ENCODE measurements at regions not wholly inside any gene's neighbourhood (a gene's known extent, or its start where the extent isn't known, plus 50 kb on each side); places are given as distances from the start of the nearest gene placed in this dataset.

DNA sequence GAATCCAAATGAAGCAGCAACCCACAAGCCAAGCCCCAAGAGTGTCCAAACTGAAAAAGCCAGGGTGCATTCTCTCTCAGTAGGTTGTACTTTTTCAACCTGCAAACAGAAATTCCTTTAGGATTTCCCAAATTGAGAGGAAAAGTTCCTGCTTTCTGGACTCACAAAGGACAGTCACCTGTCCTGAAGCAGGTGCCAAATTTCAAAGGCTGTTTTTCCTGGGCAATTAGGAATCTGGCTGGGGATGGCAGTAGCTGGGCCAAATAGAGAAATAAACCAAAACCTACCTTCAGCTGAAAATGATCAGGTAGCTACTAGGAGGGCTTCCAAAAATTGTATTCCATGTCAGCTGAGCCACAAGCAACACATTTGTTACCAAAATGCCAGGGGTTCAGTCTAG is 83.1 kb upstream of the TP63 start:
- DNase-seq (ENCODE audit: low spot score) = no peak
- no peak for ATAC-seq (ENCODE audit: low read depth)
- no peak overlapping the region for H3K27ac ChIP-seq (ENCODE audit: poor library complexity, severe bottlenecking)
- no peaks in the 10 kb centered on the region for H3K36me3 ChIP-seq (ENCODE audit: low read depth)
- no peak overlapping the region for H3K4me3 ChIP-seq (ENCODE audit: severe bottlenecking)
- H3K27me3 ChIP-seq (ENCODE audit: insufficient read depth, poor library complexity, severe bottlenecking) = no peaks in the 10 kb centered on the region
- no peak for TF ChIP-seq CTCF (IDR thresholded peaks at IDR 0.05; ENCODE audit: poor library complexity, severe bottlenecking)
- no peaks in the 10 kb centered on the region for H3K4me1 ChIP-seq (ENCODE audit: insufficient read depth, poor library complexity, severe bottlenecking)
- H3K9me3 ChIP-seq (ENCODE audit: severe bottlenecking) = peaks cover 11% of the 10 kb centered on the region

- no peak for TF ChIP-seq CTCF (IDR thresholded peaks at IDR 0.05; ENCODE audit: poor library complexity, severe bottlenecking)
- H3K4me3 ChIP-seq (ENCODE audit: severe bottlenecking) = no peak overlapping the region
- peaks cover 11% of the 10 kb centered on the region for H3K9me3 ChIP-seq (ENCODE audit: severe bottlenecking)
- H3K36me3 ChIP-seq (ENCODE audit: low read depth) = no peaks in the 10 kb centered on the region
- H3K27ac ChIP-seq (ENCODE audit: poor library complexity, severe bottlenecking) = no peak overlapping the region
- ATAC-seq (ENCODE audit: low read depth) (no peak), DNase-seq (ENCODE audit: low spot score) (no peak)
- H3K4me1 ChIP-seq (ENCODE audit: insufficient read depth, poor library complexity, severe bottlenecking) = no peaks in the 10 kb centered on the region
- H3K27me3 ChIP-seq (ENCODE audit: insufficient read depth, poor library complexity, severe bottlenecking) = no peaks in the 10 kb centered on the region
Measured at GRCh38 chr3:189551007-189551406, 80.2 kb upstream of the TP63 start.

DNA sequence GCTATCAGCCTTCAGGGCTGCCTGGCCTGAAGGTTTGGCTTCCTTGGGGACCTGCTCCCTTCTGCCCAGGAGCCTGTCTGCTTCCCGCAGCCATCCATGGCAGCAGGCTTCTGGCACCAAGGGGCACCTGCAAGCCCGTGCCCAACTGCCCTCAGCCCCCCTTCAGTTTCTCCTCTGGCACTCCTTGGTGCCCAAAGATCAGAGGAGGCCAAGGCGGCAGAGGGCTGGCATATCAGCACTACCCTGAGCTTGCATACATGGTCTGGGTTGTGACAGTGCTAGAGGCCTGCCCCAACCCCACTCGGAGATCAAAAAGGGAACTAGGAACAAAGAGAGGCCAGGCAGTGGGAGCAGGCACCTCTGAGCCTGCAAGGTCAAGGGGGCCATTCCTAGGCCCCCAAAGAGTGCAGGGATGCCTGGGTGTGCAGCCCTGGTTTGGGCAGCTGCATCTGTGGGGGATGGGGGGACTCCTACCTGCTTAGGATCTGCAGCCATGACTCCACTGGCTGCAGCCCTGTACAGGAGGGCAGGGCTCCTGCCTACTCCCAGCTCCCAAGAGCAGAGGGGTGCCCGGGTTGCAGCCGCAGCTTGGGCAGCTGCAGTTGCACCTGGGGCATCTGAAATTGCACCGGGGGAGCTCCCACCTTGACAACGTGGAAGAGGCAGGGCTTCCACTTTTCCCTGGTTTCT is 76.2 kb upstream of the TP63 start:
- no peaks in the 10 kb centered on the region for H3K4me1 ChIP-seq (ENCODE audit: insufficient read depth, poor library complexity, severe bottlenecking)
- no peaks in the 10 kb centered on the region for H3K27me3 ChIP-seq (ENCODE audit: insufficient read depth, poor library complexity, severe bottlenecking)
- peaks cover 11% of the 10 kb centered on the region for H3K9me3 ChIP-seq (ENCODE audit: severe bottlenecking)
- no peak overlapping the region for H3K4me3 ChIP-seq (ENCODE audit: severe bottlenecking)
- no peak for ATAC-seq (ENCODE audit: low read depth)
- no peaks in the 10 kb centered on the region for H3K36me3 ChIP-seq (ENCODE audit: low read depth)
- H3K27ac ChIP-seq (ENCODE audit: poor library complexity, severe bottlenecking) = no peak overlapping the region
- no peak for DNase-seq (ENCODE audit: low spot score)
- no peak for TF ChIP-seq CTCF (IDR thresholded peaks at IDR 0.05; ENCODE audit: poor library complexity, severe bottlenecking)

DNA sequence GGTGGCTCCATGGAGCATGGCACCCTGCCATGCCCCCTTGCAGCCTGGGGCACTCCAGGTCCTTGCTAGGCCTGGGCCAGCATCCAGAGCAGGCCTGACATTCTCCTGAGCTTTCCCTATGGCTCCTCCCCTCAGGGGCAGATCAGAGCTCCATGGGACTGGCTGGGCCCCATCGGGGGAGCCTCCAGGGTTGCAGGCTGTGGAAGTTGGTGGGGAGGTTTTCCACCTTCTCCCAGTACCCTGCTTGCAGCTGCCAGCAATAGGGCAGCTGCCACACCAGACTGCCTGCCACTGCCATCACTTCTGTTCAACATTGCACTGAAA is 75.7 kb upstream of the TP63 start:
- TF ChIP-seq CTCF (IDR thresholded peaks at IDR 0.05; ENCODE audit: poor library complexity, severe bottlenecking) = no peak
- H3K27ac ChIP-seq (ENCODE audit: poor library complexity, severe bottlenecking) = no peak overlapping the region
- DNase-seq (ENCODE audit: low spot score) (no peak), ATAC-seq (ENCODE audit: low read depth) (no peak)
- no peaks in the 10 kb centered on the region for H3K27me3 ChIP-seq (ENCODE audit: insufficient read depth, poor library complexity, severe bottlenecking)
- no peaks in the 10 kb centered on the region for H3K36me3 ChIP-seq (ENCODE audit: low read depth)
- no peaks in the 10 kb centered on the region for H3K4me1 ChIP-seq (ENCODE audit: insufficient read depth, poor library complexity, severe bottlenecking)
- peaks cover 11% of the 10 kb centered on the region for H3K9me3 ChIP-seq (ENCODE audit: severe bottlenecking)
- H3K4me3 ChIP-seq (ENCODE audit: severe bottlenecking) = no peak overlapping the region

DNA sequence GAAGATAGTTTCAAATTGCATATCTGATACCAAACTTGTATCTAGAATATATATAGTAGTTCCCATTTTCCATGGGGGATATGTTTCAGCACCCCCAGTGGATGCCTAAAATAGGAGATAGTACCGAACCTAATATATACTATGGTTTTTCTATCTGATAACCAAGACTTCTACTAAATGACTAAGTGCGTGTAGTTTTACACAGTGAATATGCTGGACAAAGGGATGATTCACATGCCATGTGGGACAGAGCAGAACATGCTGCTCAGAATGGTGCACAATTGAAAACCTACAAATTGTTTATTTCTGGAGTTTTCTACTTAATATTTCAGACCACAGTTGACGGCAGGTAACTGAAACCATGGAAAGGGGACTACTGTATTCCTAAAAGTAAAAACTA is 73.4 kb upstream of the TP63 start:
- peak; percentile 63; the same call in 1 of the 3 replicates for ATAC-seq (ENCODE audit: low read depth)
- Histone ChIP-seq H3K27me3 (ENCODE audit: insufficient read depth, poor library complexity, severe bottlenecking) (no peaks in the 10 kb centered on the region), H3K27ac (ENCODE audit: poor library complexity, severe bottlenecking) (no peak overlapping the region), H3K4me3 (ENCODE audit: severe bottlenecking) (no peak overlapping the region), H3K9me3 (ENCODE audit: severe bottlenecking) (no peaks in the 10 kb centered on the region), H3K36me3 (ENCODE audit: low read depth) (no peaks in the 10 kb centered on the region), H3K4me1 (ENCODE audit: insufficient read depth, poor library complexity, severe bottlenecking) (peaks cover 1% of the 10 kb centered on the region)
- no peak for TF ChIP-seq CTCF (IDR thresholded peaks at IDR 0.05; ENCODE audit: poor library complexity, severe bottlenecking)
- DNase-seq (ENCODE audit: low spot score) = no peak
